ENCODE measurements at regions not wholly inside any gene's neighbourhood (a gene's known extent, or its start where the extent isn't known, plus 50 kb on each side); places are given as distances from the start of the nearest gene placed in this dataset.

- Histone ChIP-seq H3K36me3 (ENCODE audit: control insufficient read depth, insufficient read depth, low read length) (no peaks in the 10 kb centered on the region), H3K79me2 (ENCODE audit: control insufficient read depth, insufficient read depth, low read length) (no peaks in the 10 kb centered on the region), H3K4me1 (ENCODE audit: control insufficient read depth, extremely low read depth, insufficient read depth, low read length) (no peaks in the 10 kb centered on the region), H4K20me1 (ENCODE audit: control insufficient read depth, extremely low read depth, insufficient read depth, low read length) (no peaks in the 10 kb centered on the region), H3K27ac (ENCODE audit: insufficient read depth, low read length) (no peak overlapping the region), H3K4me3 (replicated peaks in 1 of 4; ENCODE audit: control extremely low read depth in 1 of 4, insufficient read depth in 1 of 4, low read depth in 3 of 4, low read length in 4 of 4) (no peak overlapping the region), H3K9ac (ENCODE audit: insufficient read depth, low read length) (no peak overlapping the region), H3K9me3 (ENCODE audit: control insufficient read depth, insufficient read depth, low read depth, low read length) (no peaks in the 10 kb centered on the region), H3K4me2 (ENCODE audit: extremely low read depth, insufficient read depth, low read length) (no peak overlapping the region), H3K27me3 (ENCODE audit: control insufficient read depth, insufficient read depth, low read length) (no peaks in the 10 kb centered on the region), H2AFZ (ENCODE audit: low read length) (no peak overlapping the region)
- peak in 1 of 2 donors; percentile 8 for DNase-seq (ENCODE audit: low read depth in 2 of 2)
- TF ChIP-seq EZH2 (IDR thresholded peaks at IDR 0.05; ENCODE audit: low read length, missing control alignments): no peak
- no peak for TF ChIP-seq CTCF (conservative IDR thresholded peaks at IDR 0.05 in 1 of 2, IDR thresholded peaks at IDR 0.05 in 1 of 2; ENCODE audit: low read depth in 1 of 2, low read length in 2 of 2)
These were observed 234.3 kb downstream of the LRATD1 start for GRCh38 chr2:14866736-14867352.

- TF ChIP-seq EZH2 (IDR thresholded peaks at IDR 0.05; ENCODE audit: low read length, missing control alignments) (no peak), CTCF (conservative IDR thresholded peaks at IDR 0.05 in 1 of 2, IDR thresholded peaks at IDR 0.05 in 1 of 2; ENCODE audit: low read depth in 1 of 2, low read length in 2 of 2) (no peak)
- Histone ChIP-seq H4K20me1 (ENCODE audit: control insufficient read depth, extremely low read depth, insufficient read depth, low read length) (no peaks in the 10 kb centered on the region), H3K36me3 (ENCODE audit: control insufficient read depth, insufficient read depth, low read length) (no peaks in the 10 kb centered on the region), H3K27ac (ENCODE audit: insufficient read depth, low read length) (no peak overlapping the region), H3K9ac (ENCODE audit: insufficient read depth, low read length) (no peak overlapping the region), H3K9me3 (ENCODE audit: control insufficient read depth, insufficient read depth, low read depth, low read length) (no peaks in the 10 kb centered on the region), H3K27me3 (ENCODE audit: control insufficient read depth, insufficient read depth, low read length) (no peaks in the 10 kb centered on the region), H3K4me2 (ENCODE audit: extremely low read depth, insufficient read depth, low read length) (no peak overlapping the region), H2AFZ (ENCODE audit: low read length) (no peak overlapping the region), H3K79me2 (ENCODE audit: control insufficient read depth, insufficient read depth, low read length) (no peaks in the 10 kb centered on the region), H3K4me3 (replicated peaks in 1 of 4; ENCODE audit: control extremely low read depth in 1 of 4, insufficient read depth in 1 of 4, low read depth in 3 of 4, low read length in 4 of 4) (no peak overlapping the region), H3K4me1 (ENCODE audit: control insufficient read depth, extremely low read depth, insufficient read depth, low read length) (no peaks in the 10 kb centered on the region)
- DNase-seq (ENCODE audit: low read depth in 2 of 2): no peak
These were observed 235.3 kb downstream of the LRATD1 start for GRCh38 chr2:14867853-14868252.

GRCh38 chr2:14872779-14873325 is 240.3 kb downstream of the LRATD1 start:
- Histone ChIP-seq H3K4me3 (replicated peaks in 1 of 4; ENCODE audit: control extremely low read depth in 1 of 4, insufficient read depth in 1 of 4, low read depth in 3 of 4, low read length in 4 of 4) (no peak overlapping the region), H3K79me2 (ENCODE audit: control insufficient read depth, insufficient read depth, low read length) (no peaks in the 10 kb centered on the region), H3K9me3 (ENCODE audit: control insufficient read depth, insufficient read depth, low read depth, low read length) (no peaks in the 10 kb centered on the region), H3K9ac (ENCODE audit: insufficient read depth, low read length) (no peak overlapping the region), H3K4me1 (ENCODE audit: control insufficient read depth, extremely low read depth, insufficient read depth, low read length) (no peaks in the 10 kb centered on the region), H4K20me1 (ENCODE audit: control insufficient read depth, extremely low read depth, insufficient read depth, low read length) (no peaks in the 10 kb centered on the region), H3K27ac (ENCODE audit: insufficient read depth, low read length) (no peak overlapping the region), H3K4me2 (ENCODE audit: extremely low read depth, insufficient read depth, low read length) (no peak overlapping the region), H3K27me3 (ENCODE audit: control insufficient read depth, insufficient read depth, low read length) (no peaks in the 10 kb centered on the region), H2AFZ (ENCODE audit: low read length) (no peak overlapping the region), H3K36me3 (ENCODE audit: control insufficient read depth, insufficient read depth, low read length) (no peaks in the 10 kb centered on the region)
- TF ChIP-seq CTCF (conservative IDR thresholded peaks at IDR 0.05 in 1 of 2, IDR thresholded peaks at IDR 0.05 in 1 of 2; ENCODE audit: low read depth in 1 of 2, low read length in 2 of 2) (no peak), EZH2 (IDR thresholded peaks at IDR 0.05; ENCODE audit: low read length, missing control alignments) (no peak)
- no peak for DNase-seq (ENCODE audit: low read depth in 2 of 2)
